ENCODE measurements at regions not wholly inside any gene's neighbourhood (a gene's known extent, or its start where the extent isn't known, plus 50 kb on each side); places are given as distances from the start of the nearest gene placed in this dataset.

DNA sequence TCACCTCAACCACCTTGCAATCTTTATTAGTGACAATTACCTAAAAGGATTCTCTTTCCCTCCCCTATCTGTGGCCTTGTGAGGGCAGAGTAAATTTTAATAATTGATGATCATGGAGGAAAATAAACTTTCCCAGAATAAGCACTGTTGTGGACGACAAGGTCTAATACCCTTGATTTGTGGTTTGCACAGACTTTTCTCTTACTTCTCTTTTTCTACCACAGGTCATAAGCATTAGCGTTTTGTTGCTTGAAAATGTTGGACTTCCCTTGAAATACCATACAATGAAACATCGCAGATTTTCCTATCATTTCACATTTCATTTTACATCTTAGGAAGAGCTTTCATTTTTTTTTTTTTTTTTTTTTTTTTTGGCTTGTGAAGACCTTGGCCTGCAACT is 188.1 kb upstream of the TMEM72 start:
- intact Hi-C loops (cut with micrococcal nuclease), result no loop called here
- H3K4me3 Mint-ChIP-seq (ENCODE audit: unreplicated experiment), result no peak overlapping the region
- H3K4me1 Mint-ChIP-seq (ENCODE audit: insufficient read depth, unreplicated experiment), result peaks cover 22% of the 10 kb centered on the region
- no peak for DNase-seq (ENCODE audit: unreplicated experiment)
- TF ChIP-seq, protein P1, sequence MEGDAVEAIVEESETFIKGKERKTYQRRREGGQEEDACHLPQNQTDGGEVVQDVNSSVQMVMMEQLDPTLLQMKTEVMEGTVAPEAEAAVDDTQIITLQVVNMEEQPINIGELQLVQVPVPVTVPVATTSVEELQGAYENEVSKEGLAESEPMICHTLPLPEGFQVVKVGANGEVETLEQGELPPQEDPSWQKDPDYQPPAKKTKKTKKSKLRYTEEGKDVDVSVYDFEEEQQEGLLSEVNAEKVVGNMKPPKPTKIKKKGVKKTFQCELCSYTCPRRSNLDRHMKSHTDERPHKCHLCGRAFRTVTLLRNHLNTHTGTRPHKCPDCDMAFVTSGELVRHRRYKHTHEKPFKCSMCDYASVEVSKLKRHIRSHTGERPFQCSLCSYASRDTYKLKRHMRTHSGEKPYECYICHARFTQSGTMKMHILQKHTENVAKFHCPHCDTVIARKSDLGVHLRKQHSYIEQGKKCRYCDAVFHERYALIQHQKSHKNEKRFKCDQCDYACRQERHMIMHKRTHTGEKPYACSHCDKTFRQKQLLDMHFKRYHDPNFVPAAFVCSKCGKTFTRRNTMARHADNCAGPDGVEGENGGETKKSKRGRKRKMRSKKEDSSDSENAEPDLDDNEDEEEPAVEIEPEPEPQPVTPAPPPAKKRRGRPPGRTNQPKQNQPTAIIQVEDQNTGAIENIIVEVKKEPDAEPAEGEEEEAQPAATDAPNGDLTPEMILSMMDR (IDR thresholded peaks at IDR 0.05; ENCODE audit: unreplicated experiment), result no peak
- H3K27ac Mint-ChIP-seq (ENCODE audit: low read depth, unreplicated experiment), result peak overlapping the region; percentile 59
- no TSS peak for BruUV-seq (replicated peaks)
- no peaks in the 10 kb centered on the region for H3K27me3 Mint-ChIP-seq (ENCODE audit: insufficient read depth, unreplicated experiment)
- ChIA-PET CTCF (interaction anchor here (0.7 kb wide), 1 partner anchor 252 kb away, joined by 3 read pairs; no protein-coding TSS in a partner anchor), POLR2A (interaction anchor here (0.6 kb wide), 1 partner anchor 20 kb away, joined by 3 read pairs; no protein-coding TSS in a partner anchor)
- peaks cover 19% of the 10 kb centered on the region for H3K9me3 Mint-ChIP-seq (ENCODE audit: unreplicated experiment)
- H3K36me3 Mint-ChIP-seq (ENCODE audit: insufficient read depth, unreplicated experiment), result no peaks in the 10 kb centered on the region

DNA sequence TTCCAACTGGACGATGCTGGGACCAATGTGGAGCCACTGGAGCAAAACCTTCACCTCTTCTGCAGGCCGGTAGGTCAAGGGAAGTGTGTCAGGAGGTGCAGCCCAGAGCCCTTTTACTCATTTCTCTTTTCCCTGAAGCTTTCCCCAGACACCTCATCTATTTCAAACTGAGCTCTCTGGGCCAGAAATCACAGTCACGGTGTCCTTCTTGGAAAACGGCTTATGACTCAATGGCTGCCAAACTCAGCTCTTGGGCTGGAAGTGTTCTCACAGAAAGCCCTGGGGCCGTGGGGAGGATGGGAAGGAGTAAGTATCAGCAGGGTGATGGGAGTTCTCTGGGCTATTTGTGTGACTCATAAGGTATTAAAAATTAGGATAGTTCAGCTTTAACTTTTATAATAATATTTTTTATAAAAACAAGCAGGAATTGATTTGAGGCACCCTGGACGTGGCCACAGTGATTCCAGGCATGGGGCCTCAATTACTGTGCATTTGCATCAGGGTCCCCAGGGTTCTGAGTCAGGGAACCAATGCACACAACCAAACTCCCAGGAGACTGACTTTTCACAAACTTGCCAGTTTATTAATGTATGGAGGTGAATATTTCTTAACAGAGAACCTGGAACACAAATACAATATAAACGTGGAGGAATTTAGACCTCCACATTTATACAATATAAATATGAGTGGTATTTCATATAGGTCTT is 187.4 kb upstream of the TMEM72 start:
- TF ChIP-seq, protein P1 (IDR thresholded peaks at IDR 0.05; ENCODE audit: unreplicated experiment), result no peak
- POLR2A ChIA-PET, result no interaction called here
- peak; percentile 91 for DNase-seq (ENCODE audit: unreplicated experiment)
- Mint-ChIP-seq H3K27ac (ENCODE audit: low read depth, unreplicated experiment) (peak overlapping the region; percentile 63), H3K9me3 (ENCODE audit: unreplicated experiment) (peaks cover 13% of the 10 kb centered on the region), H3K4me1 (ENCODE audit: insufficient read depth, unreplicated experiment) (peaks cover 22% of the 10 kb centered on the region), H3K36me3 (ENCODE audit: insufficient read depth, unreplicated experiment) (no peaks in the 10 kb centered on the region), H3K4me3 (ENCODE audit: unreplicated experiment) (no peak overlapping the region), H3K27me3 (ENCODE audit: insufficient read depth, unreplicated experiment) (no peaks in the 10 kb centered on the region)
- intact Hi-C loops (cut with micrococcal nuclease), result no loop called here
- BruUV-seq (replicated peaks), result no TSS peak
- CTCF ChIA-PET, result interaction anchor here (0.6 kb wide), 1 partner anchor 38 kb away, joined by 3 read pairs; no protein-coding TSS in a partner anchor

DNA sequence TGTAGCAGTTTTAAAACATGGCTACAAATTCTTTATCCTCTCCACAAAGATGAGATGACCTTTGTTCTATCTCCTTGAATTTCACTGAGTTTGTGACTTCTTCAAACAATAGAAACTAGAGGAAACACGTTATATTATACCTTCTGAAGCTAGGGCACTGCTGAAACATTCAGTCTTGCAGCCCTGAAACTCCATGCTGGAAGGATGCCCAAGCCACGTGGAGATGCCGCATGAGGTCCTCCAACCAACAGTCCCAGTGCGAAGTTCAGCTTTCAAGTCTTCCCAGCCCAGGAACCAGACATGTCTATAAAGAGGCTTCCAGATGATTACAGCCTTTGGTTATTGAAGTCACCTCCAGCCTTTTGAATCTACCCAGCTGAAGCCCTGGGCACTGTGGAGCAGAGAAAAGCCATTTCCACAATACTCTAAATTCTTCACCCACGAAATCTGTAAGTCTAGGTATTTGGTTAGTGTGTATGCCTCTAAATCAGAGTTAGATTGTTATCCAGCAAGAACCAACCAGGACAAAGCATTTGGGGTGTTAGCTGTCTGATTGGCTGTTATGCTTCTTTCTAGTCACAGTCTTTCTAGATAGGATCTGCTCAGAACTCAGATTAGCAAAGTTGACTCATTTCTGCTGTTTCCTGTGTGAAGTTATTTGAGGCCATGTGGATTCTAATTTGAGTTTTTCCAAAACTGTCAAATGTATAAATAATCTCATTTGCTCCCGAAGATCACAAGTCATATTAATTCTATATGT is 186.5 kb upstream of the TMEM72 start:
- peaks cover 22% of the 10 kb centered on the region for H3K4me1 Mint-ChIP-seq (ENCODE audit: insufficient read depth, unreplicated experiment)
- no peak overlapping the region for H3K4me3 Mint-ChIP-seq (ENCODE audit: unreplicated experiment)
- POLR2A ChIA-PET, result no interaction called here
- peak; percentile 27 for DNase-seq (ENCODE audit: unreplicated experiment)
- no peaks in the 10 kb centered on the region for H3K27me3 Mint-ChIP-seq (ENCODE audit: insufficient read depth, unreplicated experiment)
- no TSS peak for BruUV-seq (replicated peaks)
- intact Hi-C loops (cut with micrococcal nuclease), result no loop called here
- no peak overlapping the region for H3K27ac Mint-ChIP-seq (ENCODE audit: low read depth, unreplicated experiment)
- CTCF ChIA-PET, result no interaction called here
- TF ChIP-seq, protein P1 (IDR thresholded peaks at IDR 0.05; ENCODE audit: unreplicated experiment), result no peak
- peaks cover 13% of the 10 kb centered on the region for H3K9me3 Mint-ChIP-seq (ENCODE audit: unreplicated experiment)
- no peaks in the 10 kb centered on the region for H3K36me3 Mint-ChIP-seq (ENCODE audit: insufficient read depth, unreplicated experiment)

DNA sequence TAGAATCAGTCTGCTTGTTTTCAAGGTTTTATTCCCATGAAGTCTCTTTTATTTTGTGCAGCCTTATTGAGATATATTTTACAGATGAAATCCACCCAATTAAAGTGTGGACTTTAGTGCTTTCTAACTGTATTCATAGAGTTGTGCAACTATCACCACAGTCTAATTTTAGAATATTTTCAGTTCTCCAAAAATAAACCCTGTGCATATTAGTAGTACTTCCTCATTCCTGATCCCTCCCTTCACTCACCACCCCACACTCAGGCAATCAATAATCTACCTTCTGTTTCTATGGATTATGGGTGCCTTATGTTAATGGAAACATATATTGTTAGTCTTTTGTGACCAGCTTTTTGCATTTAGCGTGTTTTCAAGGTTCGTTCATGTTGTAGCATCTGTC is 185.7 kb upstream of the TMEM72 start:
- CTCF ChIA-PET, result no interaction called here
- no TSS peak for BruUV-seq (replicated peaks)
- H3K4me3 Mint-ChIP-seq (ENCODE audit: unreplicated experiment), result no peak overlapping the region
- peaks cover 16% of the 10 kb centered on the region for H3K9me3 Mint-ChIP-seq (ENCODE audit: unreplicated experiment)
- POLR2A ChIA-PET, result no interaction called here
- H3K27me3 Mint-ChIP-seq (ENCODE audit: insufficient read depth, unreplicated experiment), result no peaks in the 10 kb centered on the region
- intact Hi-C loops (cut with micrococcal nuclease), result no loop called here
- H3K27ac Mint-ChIP-seq (ENCODE audit: low read depth, unreplicated experiment), result no peak overlapping the region
- peaks cover 22% of the 10 kb centered on the region for H3K4me1 Mint-ChIP-seq (ENCODE audit: insufficient read depth, unreplicated experiment)
- TF ChIP-seq, protein P1 (IDR thresholded peaks at IDR 0.05; ENCODE audit: unreplicated experiment), result no peak
- H3K36me3 Mint-ChIP-seq (ENCODE audit: insufficient read depth, unreplicated experiment), result no peaks in the 10 kb centered on the region
- no peak for DNase-seq (ENCODE audit: unreplicated experiment)

Data from MCF 10A (cell line).